GM12872 (cell line): ENCODE measurements at regions not wholly inside any gene's neighbourhood (a gene's known extent, or its start where the extent isn't known, plus 50 kb on each side); places are given as distances from the start of the nearest gene placed in this dataset.

Experiments
- CTCF ChIP-seq: IDR thresholded peaks from 3 replicates; pipeline ENCODE4 v1.5.1; 2011; ENCODE audit warnings: low read depth, mild to moderate bottlenecking, low read length, moderate library complexity; ENCODE audit not compliant: insufficient read depth

GRCh38 chr1:216854836-216855484, 131.7 kb upstream of the ESRRG start:
- no peak for TF ChIP-seq CTCF

GRCh38 chr1:216851073-216851472, 127.8 kb upstream of the ESRRG start:
- TF ChIP-seq CTCF = no peak

GRCh38 chr1:216849146-216849545, 125.9 kb upstream of the ESRRG start:
- no peak for TF ChIP-seq CTCF

- TF ChIP-seq CTCF = no peak
Observed at GRCh38 chr1:216847397-216848036, 124.3 kb upstream of the ESRRG start.

- TF ChIP-seq CTCF = no peak
Observed at GRCh38 chr1:216846339-216846738, 123.1 kb upstream of the ESRRG start.

GRCh38 chr1:216843409-216843808, 120.2 kb upstream of the ESRRG start:
- no peak for TF ChIP-seq CTCF

- TF ChIP-seq CTCF = no peak
Observed at GRCh38 chr1:216841165-216841564, 117.9 kb upstream of the ESRRG start.

GRCh38 chr1:216836316-216836715, 113.1 kb upstream of the ESRRG start:
- no peak for TF ChIP-seq CTCF
